IPS DF 6.9 (cell line): ENCODE measurements at regions not wholly inside any gene's neighbourhood (a gene's known extent, or its start where the extent isn't known, plus 50 kb on each side); places are given as distances from the start of the nearest gene placed in this dataset.

Experiments
- DNase-seq: peaks from one replicate; pipeline ENCODE4 v3.0.0-alpha.2; 2013; ENCODE audit warnings: low read depth, low spot score
- H3K27ac ChIP-seq: one replicate; pipeline ENCODE4 v1.5.1; 2013; ENCODE audit warnings: low read length, control low read depth
- H3K27me3 ChIP-seq: 2 replicates; pipeline ENCODE4 v1.6.1; 2013; ENCODE audit warnings: mild to moderate bottlenecking, low read length; ENCODE audit not compliant: control insufficient read depth, insufficient read depth
- H3K36me3 ChIP-seq: 2 replicates; pipeline ENCODE4 v1.6.1; 2013; ENCODE audit warnings: low read length; ENCODE audit not compliant: control insufficient read depth, insufficient read depth
- H3K4me1 ChIP-seq: 2 replicates; pipeline ENCODE4 v1.6.1; 2013; ENCODE audit warnings: low read length; ENCODE audit not compliant: control insufficient read depth, insufficient read depth
- H3K4me3 ChIP-seq: 2 replicates; pipeline ENCODE4 v1.5.1; 2013; ENCODE audit warnings: mild to moderate bottlenecking, low read length
- H3K9me3 ChIP-seq: 2 replicates; pipeline ENCODE4 v1.6.1; 2013; ENCODE audit warnings: low read length, inconsistent platforms; ENCODE audit not compliant: control insufficient read depth, insufficient read depth
- WGBS: extraction: QIAGEN DNeasy Blood & Tissue Kit; methylation state at CpG from one replicate; pipeline ENCODE4 v1.1.7; 2013; ENCODE audit warnings: mixed read lengths, missing lambda C conversion rate; ENCODE audit not compliant: insufficient read length, insufficient coverage; 5-methylcytosine and 5-hydroxymethylcytosine counted together

DNA sequence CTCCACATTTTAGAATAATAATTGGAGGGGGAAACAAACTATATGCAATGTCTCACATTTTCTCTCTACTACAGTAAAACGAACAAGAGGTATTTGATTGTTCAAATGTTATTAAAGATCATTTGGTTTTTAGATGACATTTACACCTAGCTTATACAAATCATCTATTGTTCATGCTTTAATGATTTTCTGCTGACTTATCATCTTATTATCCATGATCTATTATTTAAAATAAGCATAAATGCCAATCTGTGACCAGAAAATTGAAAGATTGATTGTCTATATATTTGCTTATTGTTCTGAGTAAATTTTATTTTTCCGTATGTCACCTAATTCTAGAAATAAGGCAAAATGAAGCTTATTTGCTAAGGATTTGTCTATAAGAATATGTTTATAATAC, 537.2 kb downstream of the KCNJ3 start:
- Histone ChIP-seq H3K4me1 (no peaks in the 10 kb centered on the region), H3K4me3 (no peak overlapping the region), H3K9me3 (no peaks in the 10 kb centered on the region), H3K36me3 (no peaks in the 10 kb centered on the region), H3K27ac (no peak overlapping the region), H3K27me3 (no peaks in the 10 kb centered on the region)
- no CpG with 5 or more reads among the region's 2 CpGs for WGBS
- DNase-seq: no peak

DNA sequence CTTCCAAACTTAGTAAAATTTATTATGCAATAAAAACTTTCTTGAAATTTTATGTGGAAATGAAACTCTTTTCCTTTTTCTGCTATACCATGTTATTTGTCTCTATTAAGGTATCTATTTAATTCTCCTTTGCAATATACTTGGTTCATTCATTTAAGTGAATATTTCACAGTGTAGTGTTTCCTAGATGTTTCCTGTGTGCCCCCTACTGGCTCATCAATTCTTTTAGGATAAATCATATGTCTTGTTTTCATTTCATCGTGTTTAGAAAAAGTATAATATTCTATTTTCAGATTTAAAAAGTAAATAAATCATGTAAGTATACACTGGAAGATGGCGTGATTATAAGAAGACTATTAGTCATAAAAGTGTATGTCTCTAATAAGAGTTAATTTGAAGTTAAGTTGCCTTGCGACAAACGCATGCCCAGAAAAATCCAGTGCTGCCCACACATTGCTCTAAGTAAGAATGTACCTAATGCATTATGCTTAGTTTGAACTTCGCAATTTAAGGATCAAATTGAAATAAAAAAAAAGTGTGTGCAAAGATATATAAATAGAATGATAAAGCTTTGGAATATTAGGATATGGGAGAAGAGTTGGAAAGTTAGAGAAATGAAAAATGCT, 525.4 kb downstream of the KCNJ3 start:
- WGBS: no CpG with 5 or more reads among the region's 5 CpGs
- no peaks in the 10 kb centered on the region for H3K27me3 ChIP-seq
- no peaks in the 10 kb centered on the region for H3K4me1 ChIP-seq
- no peaks in the 10 kb centered on the region for H3K36me3 ChIP-seq
- no peak overlapping the region for H3K4me3 ChIP-seq
- no peak overlapping the region for H3K27ac ChIP-seq
- DNase-seq: no peak
- no peaks in the 10 kb centered on the region for H3K9me3 ChIP-seq

DNA sequence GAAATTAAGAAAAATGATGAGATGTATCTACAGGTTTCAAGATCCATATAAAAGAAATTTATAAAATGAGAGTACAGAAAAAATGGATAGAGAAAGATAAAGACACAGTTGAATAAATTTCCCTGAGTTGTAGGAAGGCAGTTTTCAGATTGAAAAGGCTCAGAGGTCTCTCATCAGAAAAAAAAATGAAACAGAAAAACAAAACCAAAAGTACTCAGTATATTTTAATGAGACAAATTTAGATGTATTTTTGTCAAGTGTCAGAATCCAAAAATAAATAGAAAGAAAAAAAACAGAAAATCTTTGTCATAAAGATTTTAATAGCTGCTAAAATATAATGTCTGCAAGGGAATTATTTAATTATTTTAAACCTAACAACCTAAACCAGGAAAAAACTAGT, 520.5 kb downstream of the KCNJ3 start:
- no peaks in the 10 kb centered on the region for H3K9me3 ChIP-seq
- no peaks in the 10 kb centered on the region for H3K36me3 ChIP-seq
- H3K27me3 ChIP-seq: no peaks in the 10 kb centered on the region
- no peak overlapping the region for H3K27ac ChIP-seq
- DNase-seq: no peak
- H3K4me3 ChIP-seq: no peak overlapping the region
- H3K4me1 ChIP-seq: no peaks in the 10 kb centered on the region

DNA sequence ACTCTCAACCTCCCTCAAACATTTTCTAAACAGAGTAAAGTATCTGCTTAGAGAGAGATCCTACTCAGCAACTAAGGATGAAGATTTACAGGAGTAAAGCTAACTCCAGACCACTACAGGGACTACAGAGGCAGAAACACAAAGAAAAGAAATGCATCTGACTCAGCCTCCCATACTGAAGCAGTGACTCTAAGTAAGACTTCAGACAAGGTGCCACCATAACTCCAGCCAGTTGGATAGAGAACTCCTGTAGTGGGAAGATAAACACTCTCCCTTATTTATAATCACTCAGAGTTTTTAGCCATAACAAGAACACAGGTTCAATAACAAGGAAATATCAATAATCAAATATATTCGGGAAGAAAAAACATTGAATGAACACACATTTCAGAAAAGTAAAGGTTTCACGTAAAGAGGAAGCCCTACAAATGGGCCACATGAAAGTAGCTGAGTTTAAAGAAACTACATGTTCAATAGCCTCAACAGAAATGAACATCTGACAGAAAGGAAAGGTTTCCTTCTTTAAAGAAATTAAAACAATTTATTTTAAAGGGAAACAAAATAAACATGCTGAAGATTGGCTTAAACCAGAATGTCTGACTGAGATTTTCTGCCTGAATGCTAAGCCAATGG, 519.9 kb downstream of the KCNJ3 start:
- Histone ChIP-seq H3K4me3 (no peak overlapping the region), H3K36me3 (no peaks in the 10 kb centered on the region), H3K27ac (no peak overlapping the region), H3K9me3 (no peaks in the 10 kb centered on the region), H3K4me1 (no peaks in the 10 kb centered on the region), H3K27me3 (no peaks in the 10 kb centered on the region)
- DNase-seq: no peak
- no CpG with 5 or more reads among the region's 2 CpGs for WGBS

DNA sequence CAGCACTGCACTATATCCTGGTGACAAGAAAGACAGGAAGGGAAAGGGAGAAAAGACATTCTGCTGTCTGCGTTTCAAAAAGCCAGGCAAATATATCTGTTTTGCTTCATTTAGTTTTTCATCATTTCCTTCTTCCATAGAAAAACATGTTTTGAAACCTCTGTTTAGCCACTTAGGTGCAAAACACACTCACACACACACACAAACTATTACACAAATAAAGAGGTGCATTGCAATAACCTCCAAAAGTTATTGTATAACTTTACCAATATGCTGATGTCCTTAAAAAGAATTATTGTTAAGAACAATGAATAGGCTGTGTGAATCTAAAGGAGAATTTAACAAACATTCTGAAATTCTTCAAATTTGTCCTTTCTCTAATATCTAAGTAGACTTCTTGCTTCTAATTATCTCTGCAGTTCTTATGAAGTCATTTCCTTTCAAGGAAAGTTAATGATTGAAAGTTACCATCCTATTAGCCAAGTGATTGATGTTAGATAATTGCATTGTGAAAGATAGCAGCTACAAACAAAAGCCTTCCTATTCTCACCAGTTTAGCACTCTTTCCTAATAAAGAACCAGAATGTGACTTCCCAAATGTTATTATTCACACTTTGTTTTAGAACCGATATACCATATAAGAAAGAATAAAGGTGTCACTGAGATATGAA, 516.7 kb downstream of the KCNJ3 start:
- no peaks in the 10 kb centered on the region for H3K4me1 ChIP-seq
- H3K27ac ChIP-seq: no peak overlapping the region
- H3K4me3 ChIP-seq: no peak overlapping the region
- DNase-seq: no peak
- H3K27me3 ChIP-seq: no peaks in the 10 kb centered on the region
- H3K9me3 ChIP-seq: no peaks in the 10 kb centered on the region
- H3K36me3 ChIP-seq: no peaks in the 10 kb centered on the region
- no CpG with 5 or more reads among the region's 2 CpGs for WGBS

DNA sequence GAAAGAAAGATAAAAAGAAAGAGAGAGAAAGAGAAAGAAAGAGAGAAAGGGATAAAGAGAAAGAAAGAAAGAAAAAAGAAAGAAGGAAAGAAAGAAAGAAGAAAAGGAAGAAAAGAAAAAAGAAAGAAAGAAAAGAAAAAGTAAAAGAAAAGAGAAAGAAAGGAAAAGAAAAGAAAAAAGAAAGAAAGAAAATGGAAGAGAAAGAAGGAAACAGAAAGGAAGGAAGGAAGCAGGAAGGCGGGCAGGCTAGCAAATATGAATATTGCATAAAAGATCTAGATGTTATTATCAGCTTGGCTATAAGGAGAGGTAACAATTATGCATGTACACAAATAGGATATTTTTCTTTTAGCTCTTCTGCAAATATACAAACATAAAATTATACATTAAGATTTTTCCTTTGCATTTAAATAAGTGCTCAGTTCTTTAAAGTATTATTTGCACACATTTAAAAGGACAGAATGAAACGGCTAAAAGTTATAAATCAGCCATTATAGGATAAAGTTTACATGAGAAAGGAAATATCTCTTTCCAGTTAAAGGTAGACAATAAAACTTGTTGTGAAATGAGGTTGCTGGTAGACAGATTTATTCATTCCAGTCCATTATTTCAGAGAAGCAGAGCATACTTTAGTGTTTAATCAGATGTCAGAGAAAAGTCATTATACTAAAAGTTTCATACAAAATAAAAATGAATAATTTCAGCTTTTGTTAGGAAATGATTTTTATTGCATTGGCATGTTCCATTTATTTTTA, 511.4 kb downstream of the KCNJ3 start:
- H3K27ac ChIP-seq: no peak overlapping the region
- H3K36me3 ChIP-seq: no peaks in the 10 kb centered on the region
- no peaks in the 10 kb centered on the region for H3K4me1 ChIP-seq
- WGBS: no CpG with 5 or more reads among the region's 2 CpGs
- DNase-seq: no peak
- H3K4me3 ChIP-seq: no peak overlapping the region
- H3K27me3 ChIP-seq: no peaks in the 10 kb centered on the region
- H3K9me3 ChIP-seq: no peaks in the 10 kb centered on the region

DNA sequence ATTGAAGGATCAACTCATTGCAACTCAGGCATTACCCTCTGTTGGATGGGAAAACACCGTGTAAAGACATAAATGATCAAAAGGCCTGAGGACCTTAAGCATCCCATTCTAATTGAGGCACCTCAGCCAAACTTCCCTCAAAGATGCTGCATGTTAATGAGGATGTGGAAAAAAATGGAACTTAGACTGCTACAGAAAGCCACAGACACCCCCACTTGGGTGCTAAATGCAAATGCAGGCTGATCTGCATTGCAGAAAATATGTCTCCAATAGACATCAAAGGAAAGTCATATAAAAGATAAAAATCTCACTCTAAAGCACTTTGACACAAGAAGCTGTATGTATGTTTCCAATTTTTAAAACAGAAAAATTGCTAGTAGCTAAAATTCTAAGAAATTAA, 504.7 kb downstream of the KCNJ3 start:
- no peak overlapping the region for H3K4me3 ChIP-seq
- no peaks in the 10 kb centered on the region for H3K27me3 ChIP-seq
- H3K27ac ChIP-seq: no peak overlapping the region
- no peak for DNase-seq
- no peaks in the 10 kb centered on the region for H3K36me3 ChIP-seq
- H3K4me1 ChIP-seq: no peaks in the 10 kb centered on the region
- no CpG with 5 or more reads among the region's 1 CpG for WGBS
- H3K9me3 ChIP-seq: no peaks in the 10 kb centered on the region

DNA sequence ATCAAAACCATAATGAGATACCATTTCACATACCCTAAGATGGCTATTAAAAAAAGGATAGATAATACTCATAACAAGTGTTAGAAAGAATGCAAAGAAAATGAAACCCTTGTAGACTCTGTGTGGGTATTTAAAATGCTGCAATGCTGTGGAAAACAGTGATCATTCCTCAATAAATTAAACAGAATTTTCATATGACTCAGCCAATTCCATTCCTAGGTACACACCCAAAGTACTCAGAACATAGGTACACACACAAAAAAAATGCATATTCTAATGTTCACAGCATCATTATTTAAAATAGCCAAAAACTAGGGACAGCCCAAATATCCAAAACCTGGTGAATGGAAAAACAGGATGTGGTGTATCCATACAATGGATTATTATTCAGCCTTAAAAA, 502.3 kb downstream of the KCNJ3 start:
- H3K27ac ChIP-seq: no peak overlapping the region
- H3K36me3 ChIP-seq: no peaks in the 10 kb centered on the region
- H3K9me3 ChIP-seq: no peaks in the 10 kb centered on the region
- H3K27me3 ChIP-seq: no peaks in the 10 kb centered on the region
- DNase-seq: no peak
- no peak overlapping the region for H3K4me3 ChIP-seq
- H3K4me1 ChIP-seq: no peaks in the 10 kb centered on the region

DNA sequence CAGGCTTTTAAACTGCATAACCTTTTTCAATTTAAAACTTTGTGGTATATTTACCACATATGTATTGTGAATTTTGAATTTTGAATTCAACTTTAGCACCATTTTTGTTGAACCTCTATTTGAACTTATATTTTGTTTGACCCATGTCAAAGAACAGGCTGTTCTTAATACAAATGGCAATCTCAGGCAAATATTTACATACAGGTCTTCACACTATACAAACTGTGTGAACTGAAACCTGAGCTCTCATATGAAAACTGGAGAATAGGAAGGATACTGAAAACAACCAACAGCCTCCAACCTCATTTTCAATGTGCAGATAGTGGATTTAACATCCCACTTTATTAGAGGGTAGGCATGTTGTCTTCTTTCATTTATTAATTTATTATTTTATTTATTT, 491.8 kb downstream of the KCNJ3 start:
- H3K27ac ChIP-seq: no peak overlapping the region
- no peak overlapping the region for H3K4me3 ChIP-seq
- DNase-seq: no peak
- H3K36me3 ChIP-seq: no peaks in the 10 kb centered on the region
- H3K27me3 ChIP-seq: no peaks in the 10 kb centered on the region
- no peaks in the 10 kb centered on the region for H3K9me3 ChIP-seq
- no peaks in the 10 kb centered on the region for H3K4me1 ChIP-seq

DNA sequence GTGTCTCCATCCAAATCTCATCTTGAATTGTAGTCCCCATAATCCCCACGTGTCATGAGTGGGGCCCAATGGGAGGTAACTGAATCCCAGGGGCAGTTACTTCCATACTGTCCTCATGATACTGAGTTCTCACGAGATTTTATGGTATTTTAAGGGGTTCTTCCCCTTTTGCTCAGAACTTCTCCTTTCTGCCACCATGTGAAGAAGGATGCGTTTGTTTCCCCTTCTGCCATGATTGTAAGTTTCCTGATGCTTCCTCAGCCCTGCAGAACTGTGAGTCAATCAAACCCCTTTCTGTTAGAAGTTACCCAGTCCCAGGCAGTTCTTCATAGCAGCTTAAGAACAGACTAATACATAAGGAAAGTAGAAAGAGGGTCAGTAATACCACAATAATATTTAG, 480.4 kb downstream of the KCNJ3 start:
- Histone ChIP-seq H3K4me3 (no peak overlapping the region), H3K27ac (no peak overlapping the region), H3K27me3 (no peaks in the 10 kb centered on the region), H3K9me3 (no peaks in the 10 kb centered on the region), H3K36me3 (no peaks in the 10 kb centered on the region), H3K4me1 (no peaks in the 10 kb centered on the region)
- no peak for DNase-seq
- WGBS: no CpG with 5 or more reads among the region's 3 CpGs
